Neural cell (in vitro differentiated cells): ENCODE measurements at regions not wholly inside any gene's neighbourhood (a gene's known extent, or its start where the extent isn't known, plus 50 kb on each side); places are given as distances from the start of the nearest gene placed in this dataset.

Experiments used
- EZH2 ChIP-seq: fragments of 200-600, 300-800 bp; shearing (Covaris generic), sonication (generic); IDR thresholded peaks from 2 replicates; pipeline ENCODE4 v1.6.1; 2014; ENCODE audit warnings: antibody characterized with exemption, low read length, borderline replicate concordance, mild to moderate bottlenecking; ENCODE audit not compliant: insufficient read depth, poor library complexity, severe bottlenecking
- RAD21 ChIP-seq: fragments of 450-650 bp; conservative IDR thresholded peaks from 2 replicates; pipeline ENCODE4 v1.6.1; 2014; ENCODE audit warnings: antibody characterized with exemption, mild to moderate bottlenecking, moderate library complexity
- SMC3 ChIP-seq: fragments of 450-650 bp; conservative IDR thresholded peaks from 2 replicates; pipeline ENCODE4 v1.6.1; 2014; ENCODE audit warnings: antibody characterized with exemption, mild to moderate bottlenecking, moderate library complexity; ENCODE audit not compliant: poor library complexity
- TF ChIP-seq, protein P1 (sequence below): fragments of 450-650 bp; IDR thresholded peaks from 2 replicates; pipeline ENCODE4 v1.5.1; 2014; ENCODE audit warnings: antibody characterized with exemption, mild to moderate bottlenecking, moderate library complexity; ENCODE audit not compliant: poor library complexity, severe bottlenecking

GRCh38 chr2:43006834-43007543, 214.6 kb upstream of the HAAO start:
- TF ChIP-seq EZH2 (no peak), RAD21 (no peak), SMC3 (no peak)
- TF ChIP-seq, protein P1, sequence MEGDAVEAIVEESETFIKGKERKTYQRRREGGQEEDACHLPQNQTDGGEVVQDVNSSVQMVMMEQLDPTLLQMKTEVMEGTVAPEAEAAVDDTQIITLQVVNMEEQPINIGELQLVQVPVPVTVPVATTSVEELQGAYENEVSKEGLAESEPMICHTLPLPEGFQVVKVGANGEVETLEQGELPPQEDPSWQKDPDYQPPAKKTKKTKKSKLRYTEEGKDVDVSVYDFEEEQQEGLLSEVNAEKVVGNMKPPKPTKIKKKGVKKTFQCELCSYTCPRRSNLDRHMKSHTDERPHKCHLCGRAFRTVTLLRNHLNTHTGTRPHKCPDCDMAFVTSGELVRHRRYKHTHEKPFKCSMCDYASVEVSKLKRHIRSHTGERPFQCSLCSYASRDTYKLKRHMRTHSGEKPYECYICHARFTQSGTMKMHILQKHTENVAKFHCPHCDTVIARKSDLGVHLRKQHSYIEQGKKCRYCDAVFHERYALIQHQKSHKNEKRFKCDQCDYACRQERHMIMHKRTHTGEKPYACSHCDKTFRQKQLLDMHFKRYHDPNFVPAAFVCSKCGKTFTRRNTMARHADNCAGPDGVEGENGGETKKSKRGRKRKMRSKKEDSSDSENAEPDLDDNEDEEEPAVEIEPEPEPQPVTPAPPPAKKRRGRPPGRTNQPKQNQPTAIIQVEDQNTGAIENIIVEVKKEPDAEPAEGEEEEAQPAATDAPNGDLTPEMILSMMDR, result no peak
